T-helper 2 cell (primary cell): ENCODE measurements at regions not wholly inside any gene's neighbourhood (a gene's known extent, or its start where the extent isn't known, plus 50 kb on each side); places are given as distances from the start of the nearest gene placed in this dataset.

Experiments
- DNase-seq, 5 experiments: peaks; one replicate each; pipeline versions ENCODE4 v3.0.0 to v3.0.0-alpha.2; 2012 to 2022

DNA sequence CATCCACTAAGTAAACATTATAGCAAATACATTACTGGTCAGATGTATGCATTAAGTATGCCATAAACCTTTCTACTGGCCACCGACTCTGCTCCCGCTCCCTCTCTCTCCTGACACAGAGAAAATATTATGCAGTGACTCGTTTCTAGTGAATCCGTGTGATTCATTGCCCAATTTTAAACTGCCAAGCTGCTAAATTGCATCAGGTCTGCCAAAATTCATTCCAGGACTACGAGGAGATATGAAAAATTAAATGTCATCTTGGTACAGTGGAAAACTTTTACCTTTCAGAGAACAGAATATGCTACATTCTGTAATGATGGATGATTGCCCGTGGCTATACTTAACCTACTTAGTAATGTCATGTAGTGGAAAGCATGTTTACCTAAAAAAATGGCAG lies 368.8 kb upstream of the TSHZ3 start:
- no peak for DNase-seq

DNA sequence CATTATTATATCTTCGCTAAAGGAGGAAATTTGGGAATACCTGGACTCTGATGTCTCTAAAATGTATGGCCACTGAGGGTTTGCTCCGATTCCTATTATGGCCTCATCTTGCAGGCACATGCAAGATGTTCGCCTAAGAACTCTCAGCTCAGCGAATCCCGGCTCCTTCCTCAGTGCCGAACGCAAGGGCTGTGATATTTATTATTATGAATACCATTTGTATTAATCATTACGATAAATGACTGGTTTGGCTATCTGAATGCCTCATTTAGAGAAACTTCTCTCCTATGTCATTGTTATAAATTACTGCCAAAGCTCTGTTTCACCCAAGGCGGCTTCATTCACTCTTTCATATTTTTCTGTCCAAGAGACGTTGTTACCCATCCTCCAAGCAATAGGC lies 369.7 kb upstream of the TSHZ3 start:
- DNase-seq, result no peak

DNA sequence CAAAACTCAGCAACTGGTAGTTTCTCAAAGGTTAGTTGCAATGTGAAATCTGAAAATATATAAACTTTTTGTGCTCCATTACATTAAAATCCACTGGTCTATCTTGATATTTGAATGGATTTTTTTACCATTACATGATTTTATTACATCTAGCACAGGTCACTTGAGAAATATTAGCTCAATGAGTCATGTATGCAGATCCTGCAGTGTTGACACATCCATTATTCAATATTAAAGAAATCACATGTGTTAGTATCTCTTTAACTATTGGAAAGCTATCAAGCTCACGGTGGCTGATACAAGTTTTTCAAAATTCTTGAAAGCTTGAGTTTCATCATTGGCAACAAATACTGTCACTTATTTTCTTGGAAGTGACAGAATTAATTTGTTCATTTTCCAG lies 373.9 kb upstream of the TSHZ3 start:
- DNase-seq, result no peak

DNA sequence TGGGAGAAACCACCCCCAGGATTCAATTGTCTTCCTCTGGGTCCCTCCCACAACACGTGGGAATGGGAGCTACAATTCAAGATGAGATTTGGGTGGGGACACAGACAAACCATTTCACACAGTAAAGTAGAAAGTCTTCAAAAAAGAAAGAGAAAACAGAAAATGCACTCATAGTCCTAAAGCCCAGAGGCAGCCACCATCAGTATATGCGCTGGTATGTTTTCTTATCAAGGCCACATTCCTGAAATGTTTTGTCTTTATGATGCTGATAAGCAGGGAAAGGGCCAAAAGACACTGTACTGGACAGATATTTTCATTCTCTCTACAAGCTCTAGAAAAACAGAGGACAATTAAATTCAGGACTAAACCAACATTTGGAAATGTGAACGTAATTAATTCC lies 375.8 kb upstream of the TSHZ3 start:
- no peak for DNase-seq

DNA sequence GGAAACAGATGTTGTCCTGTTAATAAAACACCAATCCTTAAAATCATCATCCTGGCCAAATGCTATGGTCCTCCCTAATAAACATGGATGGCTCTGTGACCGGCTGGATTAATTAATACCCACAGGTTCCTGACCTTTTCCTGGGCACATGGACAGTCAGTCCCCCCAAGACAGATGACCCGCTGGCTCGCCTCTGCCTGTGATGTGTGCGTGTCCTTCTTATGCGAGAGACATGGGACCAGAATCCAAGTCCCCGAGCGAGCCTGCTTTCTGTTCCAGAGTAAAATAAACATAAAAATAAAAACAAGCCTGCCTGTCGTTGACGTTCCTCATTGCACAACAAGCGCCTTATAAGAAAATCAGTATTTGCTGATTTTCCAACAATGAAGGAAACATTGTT lies 378.3 kb upstream of the TSHZ3 start:
- no peak for DNase-seq

DNA sequence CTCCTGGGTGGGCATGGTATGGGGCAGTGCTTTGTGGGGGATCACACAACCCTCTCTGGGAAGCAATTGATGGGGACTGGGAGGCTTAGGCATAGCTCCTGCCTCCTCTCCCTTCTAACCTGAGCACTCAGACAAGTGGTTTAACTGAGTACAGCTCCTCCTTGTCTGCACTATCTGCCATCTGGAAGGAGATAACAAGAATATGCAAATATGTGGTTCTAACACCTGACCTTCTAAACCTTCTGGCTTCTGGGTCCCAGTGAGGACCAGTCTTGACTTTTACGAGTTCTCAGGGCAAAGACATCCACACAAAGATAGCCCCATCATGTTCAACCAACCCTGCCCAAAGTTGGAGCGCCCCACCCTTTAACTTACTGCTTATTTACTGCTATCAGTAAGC lies 381.0 kb upstream of the TSHZ3 start:
- no peak for DNase-seq

DNA sequence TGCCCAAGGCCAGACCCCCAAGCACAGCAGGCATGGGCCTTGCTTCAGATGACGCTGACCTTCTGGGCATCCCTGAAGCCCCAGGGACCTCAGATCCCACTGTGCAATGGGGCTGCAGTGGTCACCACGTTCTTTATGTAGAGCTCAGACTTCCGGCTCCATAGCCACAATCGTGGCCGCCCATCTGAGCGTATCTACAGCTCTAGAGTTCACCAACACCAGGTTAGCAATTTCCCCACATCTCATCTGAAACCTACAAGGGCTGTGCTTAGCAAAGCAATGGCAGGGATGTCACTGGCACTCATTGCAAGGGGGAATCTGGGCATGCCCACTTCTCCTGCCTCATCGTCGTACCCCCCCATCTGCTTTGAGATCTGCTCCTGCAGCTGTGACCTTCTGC lies 384.4 kb upstream of the TSHZ3 start:
- no peak for DNase-seq

DNA sequence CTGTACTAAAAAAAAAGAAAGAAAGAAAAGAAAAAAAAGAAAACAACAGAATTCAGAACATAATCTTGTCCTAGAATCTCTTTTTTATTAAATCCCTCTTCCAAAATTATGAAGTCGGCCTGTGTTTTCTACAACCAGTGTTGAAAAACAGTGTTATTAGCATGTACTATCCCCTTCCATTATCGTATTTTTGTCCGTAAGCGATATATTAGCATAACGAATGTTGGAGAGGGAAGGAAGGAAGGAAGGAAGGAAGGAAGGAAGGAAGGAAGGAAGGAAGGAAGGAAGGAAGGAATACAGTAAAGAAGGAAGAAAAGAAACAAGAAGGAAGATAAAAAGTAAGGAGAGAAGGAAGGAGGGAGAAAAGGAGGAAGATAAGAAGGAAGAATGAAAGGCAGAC lies 393.0 kb upstream of the TSHZ3 start:
- no peak for DNase-seq

DNA sequence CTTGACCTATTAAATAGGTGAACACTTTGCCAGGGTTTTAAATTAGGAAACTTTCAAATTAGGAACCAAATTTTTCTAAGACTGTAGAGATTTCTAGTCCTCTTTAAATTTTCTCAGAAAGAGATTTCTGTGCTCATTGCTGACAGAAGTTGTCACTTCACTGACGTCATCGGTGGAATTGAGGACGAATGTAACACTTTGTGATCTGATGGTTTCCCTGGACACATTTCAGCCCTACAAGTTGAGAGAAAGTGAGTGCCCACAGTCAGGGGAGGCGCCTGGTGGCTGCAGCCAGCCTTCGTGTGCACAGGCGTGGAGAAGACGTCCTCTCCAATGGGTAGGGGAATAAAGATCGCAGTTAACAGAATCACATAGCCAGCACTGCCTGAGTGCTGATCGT lies 396.5 kb upstream of the TSHZ3 start:
- DNase-seq, result no peak

DNA sequence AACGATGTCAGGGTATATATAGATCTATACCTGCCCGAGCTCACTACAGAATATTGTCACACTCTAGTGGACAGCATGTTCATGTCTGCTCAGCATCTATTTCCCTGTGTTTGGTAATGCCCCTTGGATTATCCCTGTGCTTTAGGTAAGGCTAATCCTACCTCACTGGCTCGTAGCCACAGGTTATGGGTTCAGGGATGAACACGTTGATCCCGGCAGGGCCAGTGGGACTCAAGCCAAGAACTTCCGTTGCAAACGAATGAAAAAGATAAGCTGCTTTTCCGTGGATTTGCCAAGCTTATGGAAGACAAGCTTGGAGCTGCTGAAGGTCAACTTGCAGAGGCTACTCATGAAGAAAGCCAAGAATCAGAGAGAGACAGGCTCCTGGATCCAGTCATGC lies 400.0 kb upstream of the TSHZ3 start:
- DNase-seq, result no peak

DNA sequence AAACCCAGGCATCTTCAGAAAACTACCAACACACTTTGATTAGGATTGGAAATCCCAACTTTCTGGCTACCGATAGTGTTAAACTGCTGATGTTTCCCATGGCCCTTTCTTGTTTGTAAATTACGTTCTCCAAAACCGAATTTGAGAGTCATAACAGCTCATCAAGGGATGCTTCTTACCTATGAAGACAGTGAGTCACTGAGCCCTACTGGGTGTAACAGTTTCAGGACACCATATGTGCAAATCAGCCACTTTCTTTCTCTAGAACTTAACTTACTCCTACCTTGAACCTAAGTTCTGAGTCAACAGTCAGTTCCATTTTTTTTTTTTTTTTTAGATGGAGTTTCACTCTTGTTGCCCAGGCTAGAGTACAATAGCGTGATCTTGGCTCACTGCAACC lies 410.1 kb upstream of the TSHZ3 start:
- no peak for DNase-seq

DNA sequence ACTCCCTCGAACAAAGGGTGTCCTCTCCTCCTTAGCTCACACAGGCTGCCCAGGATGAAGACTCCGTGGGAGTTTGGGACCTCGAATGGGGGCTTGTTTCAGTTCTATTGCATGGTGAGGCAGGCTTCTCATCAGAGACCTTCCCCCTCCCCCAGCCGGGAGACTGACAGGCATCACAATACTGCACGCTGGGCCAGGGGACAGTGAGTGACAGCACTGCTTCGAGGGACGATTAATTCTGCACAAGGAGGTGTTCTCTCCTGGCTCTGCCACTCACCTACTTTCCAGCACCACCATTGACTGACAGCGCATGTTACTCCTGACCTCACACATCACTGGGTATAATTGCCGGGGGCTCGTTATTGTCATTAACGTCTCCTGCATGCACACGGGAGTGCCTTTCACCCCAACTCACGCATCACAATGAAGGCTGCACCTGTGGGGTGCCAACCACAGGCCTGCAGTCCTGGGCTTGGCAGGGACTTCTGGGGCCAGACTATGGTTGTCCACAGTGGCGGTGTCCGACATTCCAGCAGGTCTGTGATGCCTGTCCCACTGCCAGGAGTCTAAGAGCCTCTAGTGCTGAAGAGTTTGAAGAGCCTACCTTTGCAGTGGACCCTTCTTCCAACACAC lies 412.2 kb upstream of the TSHZ3 start:
- no peak for DNase-seq

DNA sequence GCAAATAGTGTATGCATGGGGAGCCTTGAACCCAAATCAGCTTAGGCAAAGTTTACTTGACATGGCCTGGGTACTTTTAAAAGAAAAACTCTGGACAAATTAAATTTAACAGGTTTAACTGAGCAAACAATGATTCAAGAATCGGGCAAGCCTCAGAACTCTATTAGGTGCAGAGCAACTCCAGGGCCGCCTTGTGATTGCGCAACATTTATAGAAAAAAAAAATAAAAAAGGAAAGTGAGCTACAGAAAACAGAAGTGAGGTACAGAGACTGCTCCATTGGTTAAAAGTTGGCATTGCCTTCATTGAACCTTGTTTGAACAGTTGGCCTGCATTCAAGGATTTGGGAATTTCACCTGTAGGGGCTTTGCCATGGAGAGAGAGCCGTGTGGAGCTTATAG lies 421.0 kb upstream of the TSHZ3 start:
- no peak for DNase-seq

DNA sequence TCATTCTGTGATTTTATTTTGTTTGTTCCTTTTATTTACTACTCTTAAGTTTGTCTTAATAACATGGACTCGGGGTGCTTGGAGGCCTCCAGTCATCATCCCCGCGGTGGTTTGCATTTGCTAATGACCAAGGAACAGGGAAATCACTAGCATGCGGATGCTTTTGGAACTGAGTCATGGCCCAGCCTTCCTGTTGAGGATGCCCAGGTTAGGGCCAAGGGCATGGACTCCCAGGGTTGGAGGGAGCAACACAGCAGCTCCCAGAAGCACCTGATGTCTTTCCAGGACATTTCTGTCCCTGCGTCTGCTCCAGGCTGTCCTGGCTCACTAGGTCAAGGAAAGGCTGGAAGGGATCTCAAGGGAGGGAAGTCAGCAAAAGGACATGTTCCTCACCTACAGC lies 423.7 kb upstream of the TSHZ3 start:
- DNase-seq, result no peak

DNA sequence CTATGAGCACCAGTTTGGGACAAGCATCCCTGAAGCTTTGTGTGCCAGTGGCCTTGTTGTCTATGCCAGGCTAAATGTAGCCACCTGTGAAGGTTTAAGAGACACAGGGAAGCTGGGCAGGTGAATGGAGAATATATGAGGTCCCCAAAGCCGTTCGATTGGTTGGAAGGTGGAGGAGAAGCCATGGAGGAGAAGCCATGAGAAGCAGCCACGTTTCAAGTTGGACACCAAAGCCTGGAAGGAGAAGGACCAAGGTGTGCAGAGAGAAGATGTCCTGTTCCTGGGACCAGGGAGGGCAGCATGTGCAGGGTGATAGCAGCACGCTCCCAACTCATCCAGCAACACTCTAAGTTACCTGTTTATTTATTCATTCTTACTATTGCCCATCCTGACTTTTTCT lies 432.3 kb upstream of the TSHZ3 start:
- no peak for DNase-seq

DNA sequence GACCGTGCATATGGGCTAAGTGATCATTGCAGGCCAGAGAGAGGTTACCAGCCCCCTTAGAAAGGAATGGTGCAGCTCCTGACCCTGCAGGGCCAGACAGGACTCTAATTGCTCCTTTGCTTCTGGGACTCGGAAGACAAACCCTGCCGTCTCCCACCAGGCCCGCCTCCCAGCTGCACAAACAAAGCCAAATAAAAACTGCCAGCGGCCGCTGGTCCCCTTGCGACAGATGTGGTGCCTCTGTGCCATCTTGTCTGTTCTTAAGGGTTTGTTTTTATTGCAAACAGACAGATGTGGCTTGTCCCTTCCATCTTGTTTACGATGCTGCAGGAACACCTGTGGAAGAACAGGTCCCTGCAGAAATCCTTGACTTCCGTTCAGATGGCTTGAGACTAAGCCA lies 434.4 kb upstream of the TSHZ3 start:
- no peak for DNase-seq

DNA sequence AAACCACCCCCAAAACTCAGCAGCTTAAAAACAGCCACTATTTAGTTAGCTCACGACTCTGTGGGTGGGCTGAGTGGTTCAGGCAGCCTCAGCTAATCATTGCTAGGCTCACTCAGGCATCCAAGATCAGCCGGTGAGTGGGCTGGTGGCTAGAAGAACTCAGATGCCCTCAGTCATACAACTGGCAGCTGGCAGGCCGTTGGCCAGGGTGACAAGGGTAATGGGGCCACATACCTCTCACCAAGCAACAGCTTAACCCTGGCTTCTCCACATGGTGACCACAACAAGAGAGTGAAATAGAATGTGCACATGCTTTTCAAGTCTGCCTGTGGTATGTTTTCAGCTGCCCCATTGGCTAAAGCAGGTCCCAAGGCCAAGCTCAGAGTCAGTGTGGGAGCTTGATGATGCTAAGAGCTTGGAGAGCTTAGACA lies 435.4 kb upstream of the TSHZ3 start:
- no peak for DNase-seq

DNA sequence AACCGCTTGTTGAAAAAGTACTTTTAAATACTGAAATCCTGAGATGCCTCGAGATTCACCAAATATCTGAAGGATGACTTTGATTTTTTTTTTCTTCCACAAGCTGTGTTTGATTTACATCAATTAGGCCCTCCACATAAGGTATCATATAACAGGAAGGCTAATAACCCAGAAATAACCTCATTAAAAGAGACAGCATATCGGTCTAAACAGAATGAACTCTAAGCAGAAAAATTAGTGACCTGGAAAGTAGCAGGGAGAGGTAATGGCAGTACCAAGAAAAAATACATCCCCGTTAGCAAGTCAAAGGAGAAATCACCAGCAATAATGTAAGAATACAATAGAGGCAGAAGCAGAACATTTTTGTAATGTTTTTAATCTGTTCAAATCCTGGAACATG lies 452.4 kb upstream of the TSHZ3 start:
- no peak for DNase-seq

DNA sequence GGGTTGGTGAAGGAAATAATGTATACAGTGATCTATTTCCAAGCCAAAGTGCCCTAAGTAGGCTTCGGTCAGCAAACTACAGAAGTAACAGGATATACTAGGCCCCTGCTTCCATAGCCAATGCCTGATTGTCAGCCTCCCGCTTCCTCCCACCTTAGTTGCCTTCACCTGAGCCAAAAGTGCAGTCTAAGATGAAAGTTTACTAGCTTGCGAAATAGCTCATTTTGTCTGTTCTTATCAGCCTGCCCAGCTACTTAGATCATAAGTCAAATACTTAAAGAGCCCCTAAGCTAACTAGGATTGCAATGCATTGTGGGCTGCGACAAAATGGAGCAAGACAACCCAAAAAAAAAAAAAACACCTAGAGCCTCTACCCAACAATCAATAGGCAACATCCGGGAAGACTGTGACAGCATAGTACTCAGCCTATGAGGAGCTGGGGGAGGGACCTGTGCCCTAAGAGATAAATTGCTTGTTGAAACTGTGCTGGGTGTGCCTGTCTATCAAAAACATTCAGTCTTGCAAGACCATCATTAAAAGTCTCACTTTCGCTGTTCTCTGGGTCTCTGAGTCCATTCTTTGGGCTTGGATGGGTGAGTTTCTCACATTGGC lies 454.7 kb upstream of the TSHZ3 start:
- DNase-seq, result no peak

DNA sequence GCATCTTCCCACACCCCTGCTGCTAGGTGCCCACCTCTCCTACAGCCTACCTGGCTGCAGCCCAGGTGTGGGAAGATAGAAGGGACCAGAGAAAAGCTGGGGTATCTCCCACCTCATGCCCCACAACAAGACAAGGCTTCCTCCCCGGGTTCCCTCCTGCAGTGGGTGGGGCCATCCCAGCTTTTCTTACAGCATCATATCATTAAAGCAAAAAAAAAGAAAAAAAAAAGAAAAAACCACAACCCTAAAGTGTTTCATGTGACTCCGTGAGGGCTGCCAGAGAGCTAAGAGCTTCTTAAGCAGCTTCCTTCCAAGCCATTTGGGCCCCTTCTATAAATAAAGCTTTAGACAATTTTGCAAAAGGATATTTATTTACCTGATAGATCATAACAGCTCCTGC lies 455.4 kb upstream of the TSHZ3 start:
- no peak for DNase-seq

DNA sequence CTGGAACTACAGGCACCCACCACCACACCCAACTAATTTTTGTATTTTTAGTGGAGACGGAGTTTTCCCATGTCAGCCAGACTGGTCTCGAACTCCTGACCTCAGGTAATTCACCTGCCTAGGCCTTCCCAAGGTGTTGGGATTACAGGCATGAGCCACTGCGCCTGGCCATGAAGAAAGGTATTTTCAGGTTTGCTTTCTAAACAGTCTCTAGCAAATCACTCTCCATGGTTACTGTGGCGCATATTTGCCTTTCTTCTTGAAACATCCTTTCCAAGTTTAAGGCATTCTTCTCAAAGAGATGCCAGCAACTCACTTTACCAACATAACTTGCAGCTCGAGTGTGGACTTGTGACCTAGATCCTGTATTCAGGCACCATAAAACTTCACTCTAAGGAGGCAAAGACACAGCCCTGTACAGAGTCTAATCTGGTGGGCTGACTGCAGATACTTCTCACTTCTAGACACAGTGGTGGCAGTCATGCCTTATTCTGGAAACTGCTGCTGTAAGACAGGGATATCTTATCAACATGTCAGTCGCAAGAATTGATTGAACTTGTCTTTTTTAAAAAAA lies 461.4 kb upstream of the TSHZ3 start:
- DNase-seq, result no peak

DNA sequence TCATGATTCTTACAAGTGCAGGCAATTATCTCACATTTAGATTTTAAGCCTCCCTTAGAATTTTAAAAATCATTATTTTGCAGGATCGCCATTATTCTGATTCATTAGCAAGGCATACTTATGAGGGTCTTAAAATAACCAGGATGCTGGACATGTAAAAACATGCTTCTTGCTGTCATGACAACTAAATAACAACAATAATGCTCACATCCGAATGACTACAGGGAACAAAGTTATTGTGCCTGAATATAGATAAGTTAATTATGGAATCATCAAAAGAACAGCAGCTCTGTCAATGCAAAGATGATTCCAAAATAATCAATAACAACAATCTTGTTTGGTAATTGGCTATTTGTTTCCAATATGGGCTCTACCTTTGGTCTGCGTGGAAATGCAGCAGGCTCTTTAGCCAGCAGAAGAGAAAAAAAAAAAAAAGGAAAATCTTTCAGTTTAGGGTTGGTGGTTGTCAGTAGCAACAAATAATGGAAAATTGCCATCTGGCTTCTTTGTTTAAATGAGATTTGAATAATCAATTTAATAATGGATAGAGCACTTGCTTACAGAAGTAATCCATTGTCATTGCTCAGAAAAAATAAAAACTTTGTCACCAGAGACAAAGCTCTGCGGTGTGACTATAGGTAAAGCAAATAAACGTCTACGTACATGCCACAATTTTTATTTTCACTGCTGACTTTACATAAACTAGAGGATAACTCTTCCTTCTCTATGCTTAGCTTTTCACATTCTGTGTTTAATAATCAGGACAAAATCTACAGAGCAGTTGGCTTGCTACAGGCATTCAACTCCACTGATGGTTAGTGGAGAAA lies 468.9 kb upstream of the TSHZ3 start:
- DNase-seq, result no peak

DNA sequence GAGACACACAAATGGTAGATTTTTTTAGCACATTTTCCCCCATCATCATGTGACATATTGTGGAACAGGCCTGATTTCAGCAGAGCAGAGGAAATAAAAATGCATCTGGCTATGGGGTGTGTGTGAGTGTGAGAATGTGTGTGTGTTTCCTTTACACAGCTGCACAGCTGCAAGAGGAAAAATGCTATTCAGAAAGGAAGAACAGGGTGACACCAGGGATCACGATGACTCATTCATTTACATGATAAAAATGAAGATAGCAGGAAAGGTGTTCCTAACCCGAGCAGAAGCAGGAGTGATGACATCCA lies 469.5 kb upstream of the TSHZ3 start:
- no peak for DNase-seq

DNA sequence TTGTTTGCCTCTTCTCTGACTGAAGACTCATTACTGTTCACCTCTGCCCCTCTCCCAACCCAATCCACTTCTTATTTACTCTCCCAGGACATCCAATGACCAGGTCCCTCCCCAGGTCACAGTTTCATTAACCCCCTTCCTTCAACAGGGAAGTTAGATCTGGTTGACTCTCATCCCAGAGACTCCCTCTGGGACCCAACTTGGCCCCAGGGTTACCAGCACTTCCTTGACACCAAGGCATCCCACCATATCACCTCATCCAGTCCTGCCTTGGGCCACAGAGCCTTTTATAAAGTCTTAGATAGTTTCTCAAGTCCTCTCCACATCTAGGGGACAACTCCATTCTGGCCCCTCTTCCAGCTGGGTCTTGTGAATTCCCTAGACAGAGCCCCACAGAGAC lies 470.6 kb upstream of the TSHZ3 start:
- no peak for DNase-seq
